Thyroid gland (tissue), 4 donors: ENCODE measurements at regions not wholly inside any gene's neighbourhood (a gene's known extent, or its start where the extent isn't known, plus 50 kb on each side); places are given as distances from the start of the nearest gene placed in this dataset.

Experiments
- POLR2A ChIP-seq, 2 donors: fragments of 450-650 bp; IDR thresholded peaks; one replicate each; pipeline ENCODE4 v1.6.1; 2017; ENCODE audit warnings: antibody characterized with exemption in 2 of 2, mild to moderate bottlenecking in 2 of 2, moderate library complexity in 1 of 2
- TF ChIP-seq, protein P1 (sequence below), 6 experiments: fragments of 200-600 bp in 3 of 6; fragments of 450-650 bp in 3 of 6; sonication (generic) in 3 of 6; IDR thresholded peaks; one replicate each; pipeline ENCODE4 v1.5.1; 2016 to 2019; ENCODE audit warnings: antibody characterized with exemption in 6 of 6, mild to moderate bottlenecking in 2 of 6, inconsistent platforms in 1 of 6, moderate library complexity in 1 of 6

DNA sequence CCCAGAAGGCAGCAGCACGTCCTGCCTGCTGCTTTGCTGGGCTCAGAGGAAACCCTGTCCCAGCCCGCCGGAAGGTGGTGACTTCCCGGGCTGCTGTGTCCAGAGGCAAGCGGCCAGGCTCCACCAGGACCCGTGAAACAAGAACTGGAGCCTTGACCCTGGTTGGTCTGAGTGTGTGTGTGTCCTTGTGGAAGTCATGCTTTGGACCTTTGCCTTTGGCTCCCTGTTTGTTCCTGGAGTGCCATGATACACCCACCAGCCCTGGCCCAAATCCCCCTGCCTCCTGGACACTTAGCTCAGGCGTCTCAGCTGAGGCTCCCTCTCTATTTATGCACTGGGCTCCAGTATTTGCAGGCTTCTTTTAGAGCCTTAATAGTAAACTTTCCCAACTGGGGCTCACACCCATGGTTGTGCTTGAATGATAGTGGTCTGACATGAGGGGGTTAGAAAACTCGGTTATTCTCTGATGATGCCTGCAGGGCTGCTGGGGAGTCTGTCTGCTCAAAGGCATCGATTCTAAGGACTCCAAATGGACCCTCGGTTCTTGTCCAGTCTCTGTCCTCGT is 72.2 kb downstream of the C9orf50 start:
- TF ChIP-seq, protein P1, sequence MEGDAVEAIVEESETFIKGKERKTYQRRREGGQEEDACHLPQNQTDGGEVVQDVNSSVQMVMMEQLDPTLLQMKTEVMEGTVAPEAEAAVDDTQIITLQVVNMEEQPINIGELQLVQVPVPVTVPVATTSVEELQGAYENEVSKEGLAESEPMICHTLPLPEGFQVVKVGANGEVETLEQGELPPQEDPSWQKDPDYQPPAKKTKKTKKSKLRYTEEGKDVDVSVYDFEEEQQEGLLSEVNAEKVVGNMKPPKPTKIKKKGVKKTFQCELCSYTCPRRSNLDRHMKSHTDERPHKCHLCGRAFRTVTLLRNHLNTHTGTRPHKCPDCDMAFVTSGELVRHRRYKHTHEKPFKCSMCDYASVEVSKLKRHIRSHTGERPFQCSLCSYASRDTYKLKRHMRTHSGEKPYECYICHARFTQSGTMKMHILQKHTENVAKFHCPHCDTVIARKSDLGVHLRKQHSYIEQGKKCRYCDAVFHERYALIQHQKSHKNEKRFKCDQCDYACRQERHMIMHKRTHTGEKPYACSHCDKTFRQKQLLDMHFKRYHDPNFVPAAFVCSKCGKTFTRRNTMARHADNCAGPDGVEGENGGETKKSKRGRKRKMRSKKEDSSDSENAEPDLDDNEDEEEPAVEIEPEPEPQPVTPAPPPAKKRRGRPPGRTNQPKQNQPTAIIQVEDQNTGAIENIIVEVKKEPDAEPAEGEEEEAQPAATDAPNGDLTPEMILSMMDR (IDR thresholded peaks at IDR 0.05), result no peak
- TF ChIP-seq POLR2A (IDR thresholded peaks at IDR 0.05), result no peak
